Keratinocyte (primary cell): ENCODE measurements at regions not wholly inside any gene's neighbourhood (a gene's known extent, or its start where the extent isn't known, plus 50 kb on each side); places are given as distances from the start of the nearest gene placed in this dataset.

ENCODE experiments used
- CTCF ChIP-seq, 3 experiments: IDR thresholded peaks in 1 of 3; conservative IDR thresholded peaks in 1 of 3; optimal IDR thresholded peaks in 1 of 3; 2 replicates in 2 of 3; 3 replicates in 1 of 3; pipeline versions ENCODE3 to v1.5.1; 2011; ENCODE audit warnings: low read length in 3 of 3, mild to moderate bottlenecking in 3 of 3, moderate library complexity in 2 of 3, control low read depth in 1 of 3, inconsistent platforms in 1 of 3; ENCODE audit not compliant: insufficient read depth in 2 of 3; ENCODE audit errors: extremely low read depth in 1 of 3
- EZH2 ChIP-seq: IDR thresholded peaks from one replicate; pipeline ENCODE4 v1.6.1; 2012; ENCODE audit warnings: inconsistent platforms, mild to moderate bottlenecking, low read length, moderate library complexity

DNA sequence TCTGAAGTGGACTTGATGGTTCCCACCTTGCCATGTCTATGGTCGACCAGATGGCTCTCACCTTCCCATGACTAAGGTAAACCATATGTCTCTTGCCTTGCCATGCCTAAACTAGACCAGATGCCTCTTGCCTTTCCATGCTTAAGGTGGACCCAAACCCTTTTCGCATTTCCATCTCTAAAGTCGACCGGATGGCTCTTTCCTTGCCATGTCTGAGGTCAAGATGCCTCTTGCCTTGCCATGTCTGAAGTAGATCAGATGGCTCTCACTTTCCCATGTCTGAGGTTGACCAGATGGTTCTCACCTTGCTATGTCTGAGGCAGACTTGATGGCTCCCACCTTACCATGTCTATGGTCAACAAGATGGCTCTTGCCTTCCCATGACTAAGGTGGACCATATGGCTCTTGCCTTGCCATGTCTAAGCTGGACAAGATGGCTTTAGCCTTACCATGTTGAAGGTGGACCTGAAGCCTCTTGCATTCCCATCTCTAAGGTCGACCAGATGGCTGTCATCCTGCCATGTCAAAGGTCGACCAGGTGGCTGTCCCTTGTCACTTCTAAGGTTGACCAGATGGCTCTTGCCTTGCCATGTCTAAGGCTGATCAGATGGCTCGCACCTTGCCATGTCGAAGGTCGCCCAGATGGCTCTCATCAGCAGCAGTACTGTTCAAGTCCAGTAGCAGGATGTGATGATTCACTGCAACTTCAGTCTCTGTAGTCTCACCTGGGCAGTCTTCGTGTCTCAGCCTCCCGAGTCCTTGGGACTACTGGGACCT lies 1439.4 kb downstream of the UQCRFS1 start:
- no peak for TF ChIP-seq EZH2
- TF ChIP-seq CTCF (optimal IDR thresholded peaks at IDR 0.05 in 1 of 3, IDR thresholded peaks at IDR 0.05 in 1 of 3, conservative IDR thresholded peaks at IDR 0.05 in 1 of 3; ENCODE audit: extremely low read depth in 1 of 3, insufficient read depth in 2 of 3, low read length in 3 of 3): no peak
